NCI-H1417 (cell line): ENCODE measurements at regions not wholly inside any gene's neighbourhood (a gene's known extent, or its start where the extent isn't known, plus 50 kb on each side); places are given as distances from the start of the nearest gene placed in this dataset.

Source experiments
- DNase-seq, 3 experiments: peaks; one replicate each; lab custom pipeline; 2025; lab: John Stamatoyannopoulos, UW

GRCh38 chr13:31686670-31687425 lies 52.5 kb upstream of the RXFP2 start:
- DNase-seq = no peak
